ENCODE measurements at regions not wholly inside any gene's neighbourhood (a gene's known extent, or its start where the extent isn't known, plus 50 kb on each side); places are given as distances from the start of the nearest gene placed in this dataset.
"Not testable (repeated sequence)": the region's sequence is repeated elsewhere in the genome, so short reads cannot be mapped to it uniquely, and the experiment has no call there.

GRCh38 chr10:81135851-81136250 lies 598.1 kb downstream of the SH2D4B start:
- no peak for DNase-seq

DNA sequence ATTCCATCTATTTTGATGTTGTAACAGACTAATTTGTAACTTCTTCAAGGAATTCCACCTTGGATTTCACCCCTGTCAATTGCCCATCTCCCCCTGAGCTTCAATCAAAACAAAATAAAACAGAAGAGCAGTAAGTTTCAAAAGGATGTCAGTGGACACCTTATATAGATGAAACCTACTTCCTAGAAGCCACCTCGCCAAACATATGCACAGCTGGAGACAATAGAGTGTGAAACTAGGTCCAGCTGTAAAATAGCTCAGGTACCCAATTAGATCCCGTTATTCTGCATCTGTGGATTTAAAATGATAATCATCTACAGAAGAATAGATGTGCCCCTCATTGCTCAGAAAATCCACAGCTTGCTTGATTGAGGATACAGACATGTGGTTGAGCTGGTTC lies 598.6 kb downstream of the SH2D4B start:
- DNase-seq: no peak

DNA sequence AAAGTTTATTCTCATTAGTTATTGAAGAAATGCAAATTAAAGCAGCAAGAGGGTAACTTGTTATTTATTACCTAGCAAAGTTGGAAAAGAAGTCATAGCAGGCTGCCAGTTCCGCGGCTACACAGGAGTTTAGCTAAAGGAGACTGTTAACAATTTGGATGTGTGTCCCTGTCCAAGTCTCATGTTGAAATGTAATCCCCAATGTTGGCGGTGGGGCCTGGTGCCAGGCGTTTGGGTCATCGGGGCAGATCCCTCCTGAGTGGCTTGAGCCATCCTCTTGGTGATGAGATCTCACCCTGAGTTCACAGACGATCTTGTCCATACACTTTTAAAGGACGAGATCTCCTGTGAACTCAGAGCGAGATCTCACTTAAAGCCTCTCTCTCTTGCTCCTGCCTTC lies 608.3 kb downstream of the SH2D4B start:
- no peak for DNase-seq

DNA sequence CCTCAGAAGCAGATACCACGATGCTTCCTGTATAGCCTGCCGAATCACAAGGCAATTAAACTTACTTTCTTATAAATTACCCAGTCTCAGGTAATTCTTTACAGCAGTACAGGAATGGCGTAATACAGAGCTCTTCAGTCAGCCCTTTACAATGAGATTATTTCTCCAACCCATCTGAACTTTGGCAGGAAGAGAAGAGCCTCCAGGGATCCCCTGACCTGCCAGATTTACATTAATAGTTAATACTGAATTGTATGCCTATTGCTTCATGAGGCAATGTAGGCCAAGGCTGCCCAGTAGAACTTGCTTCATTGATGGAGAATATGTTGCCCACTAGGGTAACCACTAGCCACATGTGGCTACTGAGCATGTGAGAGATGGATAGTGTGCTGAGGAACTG lies 608.7 kb downstream of the SH2D4B start:
- DNase-seq: no peak

DNA sequence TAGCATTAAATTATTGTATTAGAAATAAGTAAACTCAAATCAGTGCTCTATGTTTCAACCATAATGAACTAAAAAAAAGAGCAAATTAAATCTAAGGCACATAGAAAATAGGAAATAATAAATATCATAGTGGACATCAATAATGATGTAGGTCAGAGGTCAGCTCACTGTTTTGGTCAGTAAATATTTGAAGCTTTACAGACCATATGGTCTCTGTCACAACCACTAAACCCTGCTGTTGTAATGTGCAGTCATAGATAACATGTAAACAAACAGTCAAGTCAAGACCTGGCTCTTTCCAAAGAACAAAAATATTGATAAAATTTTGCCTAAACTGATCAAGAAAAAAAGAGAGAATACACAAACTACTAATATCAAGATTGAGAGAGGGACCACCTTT lies 615.0 kb downstream of the SH2D4B start:
- DNase-seq: no peak

DNA sequence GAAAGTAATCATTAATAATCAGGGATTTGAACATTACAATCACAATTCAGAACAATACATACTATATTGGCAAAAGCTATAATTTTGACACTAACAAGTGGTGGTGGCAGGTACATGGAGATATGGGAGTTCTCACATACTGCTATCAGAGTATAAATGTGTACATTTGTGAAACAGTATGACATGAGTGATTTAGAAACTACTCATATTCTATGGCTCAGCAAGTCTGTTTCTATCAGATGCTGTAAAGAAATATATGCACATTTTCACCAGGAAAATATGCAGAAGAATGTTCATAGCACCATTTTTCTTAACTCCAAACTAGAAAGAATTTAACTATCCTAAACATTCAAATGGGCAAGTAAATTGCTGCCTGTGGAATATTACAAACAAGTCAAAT lies 620.0 kb downstream of the SH2D4B start:
- no peak for DNase-seq

GRCh38 chr10:81177651-81178244 lies 640.0 kb downstream of the SH2D4B start:
- no peak for DNase-seq

DNA sequence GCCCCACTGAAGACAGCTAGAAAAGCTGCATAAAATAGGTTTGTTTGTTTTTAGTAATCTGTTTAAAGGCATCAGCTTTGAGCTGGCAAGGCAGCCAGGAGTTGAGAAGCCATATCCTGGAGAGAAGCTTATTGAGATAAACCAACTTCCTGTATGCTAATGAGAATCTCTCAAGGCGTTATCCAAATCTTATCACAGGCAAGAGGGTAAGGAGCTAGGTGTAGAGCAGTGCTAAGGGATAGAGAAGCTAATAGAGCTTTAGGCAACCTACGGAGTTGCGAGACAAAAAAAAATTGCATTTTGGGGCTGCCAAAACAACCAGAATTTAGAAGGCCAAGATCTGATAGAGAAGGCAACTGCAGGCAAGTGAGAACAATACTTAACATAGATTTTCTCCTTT lies 641.6 kb downstream of the SH2D4B start:
- DNase-seq: no peak

DNA sequence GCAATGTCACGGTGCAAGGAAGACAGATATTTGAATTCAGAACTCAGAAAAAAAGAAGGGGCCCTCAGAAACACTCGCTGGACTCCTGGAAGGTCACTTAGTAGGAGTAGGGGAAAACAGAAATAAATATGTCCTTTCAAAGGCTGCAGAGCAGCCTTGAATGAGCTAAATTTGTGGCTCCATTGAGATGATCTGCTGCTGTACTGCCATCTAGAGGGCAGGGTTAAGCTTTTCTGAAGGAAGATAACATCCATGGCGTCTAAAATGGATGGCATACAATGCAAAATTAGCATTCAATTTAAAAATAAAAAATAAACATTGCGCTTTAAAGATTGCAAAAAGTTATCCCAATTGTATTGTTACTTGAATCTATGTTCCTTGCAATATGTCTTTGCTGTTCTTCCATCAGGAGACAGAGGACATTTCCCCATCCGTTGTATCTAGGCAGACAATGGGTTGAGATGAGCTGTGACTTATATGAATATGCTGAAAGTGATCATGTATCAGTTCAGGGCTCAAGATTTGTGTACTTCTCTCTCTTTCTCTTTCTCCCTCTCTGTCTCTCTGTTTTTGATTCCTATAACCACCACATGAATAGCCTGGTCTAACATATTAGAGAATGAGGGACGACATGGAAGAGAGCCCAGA lies 642.2 kb downstream of the SH2D4B start:
- DNase-seq: no peak

DNA sequence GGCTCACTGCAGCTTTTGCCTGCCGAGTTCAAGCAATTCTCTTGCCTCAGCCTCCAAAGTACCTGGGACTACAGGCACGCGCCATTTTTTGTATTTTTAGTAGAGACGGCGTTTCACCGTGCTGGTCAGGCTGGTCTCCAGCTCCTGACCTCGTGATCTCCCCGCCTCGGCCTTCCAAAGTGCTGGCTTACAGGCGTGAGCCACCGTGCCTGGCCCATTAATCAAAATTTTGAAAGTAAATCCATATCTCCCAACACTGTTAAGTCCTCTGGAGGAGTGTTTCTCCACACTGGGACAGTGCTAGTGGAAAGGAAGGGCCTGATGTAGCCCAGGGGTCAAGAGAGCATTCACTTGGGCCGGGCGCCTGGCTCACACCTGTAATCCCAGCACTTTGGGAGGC lies 644.6 kb downstream of the SH2D4B start:
- DNase-seq: no peak

- DNase-seq: no peak
Observed at GRCh38 chr10:81192221-81192788, 654.6 kb downstream of the SH2D4B start.

DNA sequence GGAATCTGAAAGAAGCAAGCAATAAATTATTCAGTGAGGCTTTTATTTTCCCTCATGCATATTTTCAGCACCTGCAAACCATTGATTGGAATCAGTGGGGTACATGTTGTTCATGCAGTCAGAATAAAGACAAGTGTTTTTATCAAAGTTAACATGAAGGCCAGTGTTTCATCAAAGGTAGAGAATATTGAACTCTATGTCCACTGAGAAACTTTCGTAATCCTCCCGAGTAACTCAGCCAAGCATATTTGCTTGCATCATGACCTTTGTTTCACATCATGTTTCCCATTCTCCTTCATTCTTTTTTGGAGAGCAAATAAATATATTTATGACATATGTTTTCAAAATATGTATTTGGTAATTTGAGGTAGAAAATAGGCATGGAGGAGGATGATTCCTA lies 663.1 kb downstream of the SH2D4B start:
- no peak for DNase-seq

DNA sequence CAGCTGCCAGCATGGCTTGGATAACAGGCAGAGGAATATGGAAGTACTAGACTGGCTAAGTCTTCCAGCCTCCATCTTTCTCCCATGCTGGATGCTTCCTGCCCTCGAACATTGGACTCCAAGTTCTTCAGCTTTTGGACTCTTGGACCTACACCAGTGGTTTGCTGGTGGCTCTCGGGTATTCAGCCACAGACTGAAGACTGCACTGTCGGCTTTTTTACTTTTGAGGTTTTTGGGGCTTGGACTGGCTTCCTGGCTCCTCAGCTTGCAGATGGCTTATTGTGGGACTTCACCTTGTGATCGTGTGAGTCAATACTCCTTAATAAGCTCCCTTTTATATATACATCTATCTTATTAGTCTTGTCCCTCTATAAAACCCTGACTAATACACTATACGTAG lies 667.6 kb upstream of the NRG3 start:
- DNase-seq: not testable (repeated sequence)

DNA sequence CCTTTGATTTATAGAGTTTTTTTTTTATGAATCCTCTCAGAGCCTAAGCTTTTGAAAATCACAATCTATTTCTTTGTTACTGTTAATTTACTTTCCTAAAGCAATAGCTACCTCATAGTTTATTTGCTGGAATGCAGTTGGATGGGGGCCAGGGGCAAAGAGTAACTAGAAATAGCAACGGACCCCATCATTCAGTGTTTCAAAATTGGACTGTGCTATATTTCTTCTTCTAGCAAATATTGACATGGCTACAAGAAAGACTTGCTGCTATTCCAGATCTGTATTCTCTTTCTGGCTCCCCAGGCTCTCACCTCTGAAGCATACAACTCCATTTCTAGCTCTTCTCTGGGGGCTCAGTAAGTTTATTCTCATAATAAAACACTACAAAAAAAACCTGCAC lies 661.6 kb upstream of the NRG3 start:
- DNase-seq: no peak

- DNase-seq: no peak
Observed at GRCh38 chr10:81215498-81215897, 659.5 kb upstream of the NRG3 start.

DNA sequence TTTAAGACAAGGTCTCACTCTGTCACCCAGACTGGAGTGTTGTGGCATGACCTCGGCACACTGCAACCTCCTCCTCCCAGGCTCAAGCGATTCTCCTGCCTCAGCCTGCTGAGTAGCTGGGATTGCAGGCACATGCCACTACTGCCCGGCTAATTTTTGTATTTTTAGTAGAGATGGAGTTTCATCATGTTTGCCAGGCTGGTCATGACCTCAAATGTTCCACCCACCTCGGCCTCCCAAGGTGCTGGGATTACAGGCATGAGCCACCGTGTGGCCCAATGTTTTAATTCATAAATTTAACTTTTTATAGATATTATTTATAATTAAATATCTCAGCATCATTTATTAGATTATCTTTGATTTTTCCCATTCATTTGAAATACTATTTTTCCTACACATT lies 658.0 kb upstream of the NRG3 start:
- DNase-seq: no peak

- DNase-seq: no peak
Observed at GRCh38 chr10:81218307-81218706, 656.7 kb upstream of the NRG3 start.

- DNase-seq: no peak
Observed at GRCh38 chr10:81219758-81220157, 655.2 kb upstream of the NRG3 start.

- no peak for DNase-seq
Observed at GRCh38 chr10:81248886-81249285, 626.1 kb upstream of the NRG3 start.

DNA sequence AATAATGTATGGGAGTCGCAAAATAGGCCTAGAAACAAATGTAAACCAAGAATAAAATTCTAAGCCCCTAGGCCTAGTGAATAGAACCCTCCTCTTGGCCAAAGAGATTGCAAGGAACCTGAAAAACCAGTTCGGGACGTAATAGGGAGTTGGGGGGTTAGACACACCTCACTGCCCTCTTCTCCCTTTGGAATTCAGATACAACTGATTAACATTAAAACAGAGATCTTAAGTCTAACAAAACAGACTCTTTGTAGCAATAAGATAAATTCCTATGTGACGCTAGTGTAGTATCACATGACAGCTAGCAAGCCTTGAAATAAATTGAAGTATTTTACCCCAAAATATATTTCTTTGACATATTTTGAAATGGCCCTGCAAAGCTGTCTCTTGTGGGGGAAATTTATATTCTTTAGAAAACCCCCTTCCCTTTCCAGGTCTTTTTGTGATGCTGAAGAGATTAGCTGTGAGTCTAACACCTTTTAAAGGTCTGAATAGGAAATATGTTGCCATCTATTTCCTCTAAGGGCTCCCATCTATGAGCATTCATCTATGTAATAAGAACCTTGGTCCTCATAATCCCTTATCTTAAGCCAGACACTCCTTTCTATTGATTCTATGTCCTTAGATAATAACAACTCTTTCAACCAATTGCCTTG lies 623.4 kb upstream of the NRG3 start:
- DNase-seq: no peak

DNA sequence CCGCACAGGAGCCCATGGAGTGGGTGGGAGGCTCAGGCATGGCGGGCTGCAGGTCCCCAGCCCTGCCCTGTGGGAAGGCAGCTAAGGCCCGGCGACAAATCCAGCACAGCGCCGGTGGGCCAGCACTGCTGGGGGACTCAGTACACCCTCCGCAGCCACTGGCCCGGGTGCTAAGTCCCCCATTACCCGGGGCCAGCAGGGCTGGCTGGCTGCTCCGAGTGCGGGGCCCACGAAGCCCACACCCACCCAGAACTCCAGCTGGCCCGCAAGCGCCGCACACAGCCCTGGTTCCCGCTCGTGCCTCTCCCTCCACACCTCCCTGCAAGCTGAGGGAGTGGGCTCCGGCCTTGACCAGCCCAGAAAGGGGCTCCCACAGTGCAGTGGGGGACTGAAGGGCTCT lies 610.0 kb upstream of the NRG3 start:
- not testable (repeated sequence) for DNase-seq

DNA sequence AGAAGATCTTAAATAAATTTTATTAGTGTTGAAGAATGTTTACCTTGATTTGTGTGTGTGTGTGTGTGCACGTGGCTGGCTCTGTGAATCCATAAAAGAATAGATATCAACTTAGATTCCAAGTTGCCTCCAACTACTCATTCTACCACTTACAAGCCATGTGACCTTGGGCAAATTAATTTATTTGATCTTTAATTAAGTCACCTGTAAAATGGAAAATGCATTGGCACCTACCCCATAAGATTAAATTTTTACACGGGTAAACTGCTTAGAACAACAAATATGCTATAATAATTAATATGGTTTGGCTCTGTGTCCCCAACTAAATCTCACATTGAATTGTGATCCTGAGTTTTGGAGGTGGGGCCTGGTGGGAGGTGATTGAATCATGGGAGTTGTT lies 604.9 kb upstream of the NRG3 start:
- DNase-seq: no peak

DNA sequence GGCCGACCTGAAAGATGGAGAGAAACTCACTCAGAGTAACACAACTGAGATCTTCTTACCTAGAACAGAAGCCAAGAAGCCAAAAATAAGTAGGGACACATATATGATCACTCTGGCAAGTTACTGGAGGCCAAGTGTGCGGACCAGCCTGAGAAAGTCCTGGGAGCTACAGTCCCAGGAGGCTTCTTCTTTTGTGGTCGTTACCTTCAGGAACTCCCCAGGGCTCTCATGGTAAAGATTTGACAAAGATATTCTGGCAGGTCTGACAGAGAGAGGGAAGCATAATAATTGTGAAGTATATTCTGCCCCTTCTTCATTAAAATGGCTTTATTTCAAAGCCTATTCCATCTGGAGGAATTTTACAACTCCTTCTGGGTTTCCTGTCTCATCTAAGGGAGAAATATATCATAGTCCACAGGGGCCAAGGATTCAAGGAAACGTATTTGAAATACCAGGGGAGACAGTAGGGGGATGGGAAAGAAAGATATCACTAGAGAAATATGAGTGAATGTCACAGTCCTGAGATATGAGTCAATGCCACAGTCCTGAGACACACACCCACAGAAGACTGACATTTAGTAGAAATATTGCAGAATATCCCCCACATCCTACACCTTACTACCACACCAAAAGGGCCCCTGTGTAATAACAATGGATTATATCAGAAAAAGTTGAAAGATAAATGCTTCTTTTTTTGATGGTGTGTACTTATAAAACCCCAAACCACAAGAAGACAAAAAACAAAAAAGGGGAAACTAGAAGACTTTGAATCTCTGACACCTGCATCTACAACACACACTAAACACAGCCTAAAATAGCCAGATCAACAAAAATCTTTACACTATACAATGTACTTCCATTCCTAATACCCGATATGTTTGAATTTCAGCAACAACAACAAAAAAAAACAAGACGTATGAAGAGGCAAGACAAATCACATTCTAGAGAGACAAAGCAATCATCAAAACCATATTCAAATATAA lies 594.2 kb upstream of the NRG3 start:
- DNase-seq: no peak
